HUES6 (cell line): ENCODE measurements at regions not wholly inside any gene's neighbourhood (a gene's known extent, or its start where the extent isn't known, plus 50 kb on each side); places are given as distances from the start of the nearest gene placed in this dataset.

Source experiments
- H3K27ac ChIP-seq: 2 replicates; pipeline ENCODE4 v1.7.0; 2013; ENCODE audit warnings: low read depth, mild to moderate bottlenecking, low read length, inconsistent platforms
- H3K27me3 ChIP-seq: 2 replicates; pipeline ENCODE4 v1.6.1; 2013; ENCODE audit warnings: low read length; ENCODE audit not compliant: control insufficient read depth, insufficient read depth
- H3K36me3 ChIP-seq: 2 replicates; pipeline ENCODE4 v1.6.1; 2013; ENCODE audit warnings: low read length; ENCODE audit not compliant: control insufficient read depth, insufficient read depth
- H3K4me1 ChIP-seq: 2 replicates; pipeline ENCODE4 v1.6.1; 2013; ENCODE audit warnings: low read length; ENCODE audit not compliant: control insufficient read depth, insufficient read depth
- H3K4me3 ChIP-seq: 2 replicates; pipeline ENCODE4 v1.5.1; 2013; ENCODE audit warnings: low read depth, low read length
- H3K9ac ChIP-seq: one replicate; pipeline ENCODE4 v1.6.1; 2013; ENCODE audit warnings: mild to moderate bottlenecking, low read length
- H3K9me3 ChIP-seq: 2 replicates; pipeline ENCODE4 v1.6.1; 2013; ENCODE audit warnings: low read depth, low read length; ENCODE audit not compliant: control insufficient read depth, insufficient read depth

DNA sequence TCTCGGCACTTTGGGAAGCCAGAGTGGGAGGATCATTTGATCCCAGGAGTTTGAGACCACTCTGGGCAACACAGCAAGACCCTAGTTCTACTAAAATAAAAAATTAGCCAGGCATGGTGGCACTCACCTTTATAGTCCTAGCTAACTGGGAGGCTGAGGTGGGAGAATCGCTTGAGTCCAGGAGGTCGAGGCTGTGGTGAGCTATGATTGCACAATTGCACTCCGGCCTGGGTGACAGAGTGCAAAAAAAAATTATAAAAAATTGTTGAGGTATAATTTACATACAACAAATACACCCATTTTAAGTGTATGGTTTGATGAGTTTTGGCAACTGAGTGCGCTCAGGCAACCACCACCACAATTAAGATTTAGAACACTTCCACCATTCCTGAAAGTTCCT is 108.5 kb upstream of the GADD45A start:
- no peaks in the 10 kb centered on the region for H3K27me3 ChIP-seq
- no peak overlapping the region for H3K9ac ChIP-seq
- H3K27ac ChIP-seq = no peak overlapping the region
- H3K4me3 ChIP-seq = no peak overlapping the region
- H3K4me1 ChIP-seq = no peaks in the 10 kb centered on the region
- no peaks in the 10 kb centered on the region for H3K9me3 ChIP-seq
- no peaks in the 10 kb centered on the region for H3K36me3 ChIP-seq

DNA sequence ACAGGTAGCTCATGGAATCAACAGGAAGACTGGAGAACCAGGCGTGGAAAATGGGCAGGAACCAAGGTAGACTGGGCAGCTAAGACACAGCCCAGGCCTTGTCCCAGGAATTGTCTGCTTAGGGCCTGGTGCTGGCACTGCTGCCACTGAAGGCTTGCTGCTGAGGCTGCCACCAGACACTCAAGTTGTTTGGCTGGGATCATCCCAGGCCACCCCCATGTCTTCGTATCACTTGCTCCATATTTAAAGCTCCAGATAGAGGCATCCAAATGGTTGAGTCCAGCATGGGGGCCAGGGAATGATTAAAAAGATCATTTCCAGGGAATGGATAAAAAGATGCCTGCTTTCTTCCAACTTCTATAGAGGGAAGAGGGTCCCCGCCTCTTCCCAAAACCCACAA is 107.4 kb upstream of the GADD45A start:
- Histone ChIP-seq H3K27ac (no peak overlapping the region), H3K36me3 (no peaks in the 10 kb centered on the region), H3K9me3 (no peaks in the 10 kb centered on the region)

DNA sequence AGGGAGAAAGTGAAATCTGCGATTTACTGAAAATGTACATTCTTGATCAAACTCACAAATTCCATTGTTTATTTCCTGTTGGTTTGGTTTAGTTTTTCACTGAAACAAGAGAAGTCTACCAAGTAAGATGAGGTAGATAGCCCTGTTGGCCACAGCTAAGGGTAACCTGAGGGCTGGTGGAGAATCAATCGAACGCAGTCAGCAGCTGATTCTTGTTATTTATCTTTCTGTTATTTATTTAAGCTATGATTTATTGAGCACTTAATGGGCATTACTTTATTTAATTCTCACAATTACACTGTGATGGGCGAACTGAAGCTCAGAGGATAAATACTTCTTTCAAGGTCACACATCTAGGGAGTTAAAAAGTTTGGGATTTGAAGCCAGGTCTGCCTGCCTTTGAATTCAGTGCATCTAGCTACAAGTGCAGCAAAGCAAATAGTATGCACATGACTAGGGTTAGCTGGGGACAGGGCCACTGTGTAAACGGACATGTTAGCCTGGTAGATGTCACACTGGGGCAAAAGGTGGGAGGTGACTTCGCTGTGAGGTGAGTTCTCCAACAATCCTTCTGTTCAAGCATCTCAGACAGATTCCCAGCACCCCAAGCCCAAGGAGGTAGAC is 106.5 kb upstream of the GADD45A start:
- H3K4me1 ChIP-seq = peaks cover 2% of the 10 kb centered on the region; the same call in 1 of the 2 replicates
- H3K9ac ChIP-seq = no peak overlapping the region
- H3K4me3 ChIP-seq = no peak overlapping the region
- no peak overlapping the region for H3K27ac ChIP-seq
- H3K27me3 ChIP-seq = no peaks in the 10 kb centered on the region
- H3K36me3 ChIP-seq = no peaks in the 10 kb centered on the region
- no peaks in the 10 kb centered on the region for H3K9me3 ChIP-seq

More for the DNA sequence above, 107.4 kb upstream of the GADD45A start:
- Histone ChIP-seq H3K27me3 (no peaks in the 10 kb centered on the region), H3K4me3 (no peak overlapping the region), H3K4me1 (no peaks in the 10 kb centered on the region; the same call in 1 of the 2 replicates), H3K9ac (no peak overlapping the region)

DNA sequence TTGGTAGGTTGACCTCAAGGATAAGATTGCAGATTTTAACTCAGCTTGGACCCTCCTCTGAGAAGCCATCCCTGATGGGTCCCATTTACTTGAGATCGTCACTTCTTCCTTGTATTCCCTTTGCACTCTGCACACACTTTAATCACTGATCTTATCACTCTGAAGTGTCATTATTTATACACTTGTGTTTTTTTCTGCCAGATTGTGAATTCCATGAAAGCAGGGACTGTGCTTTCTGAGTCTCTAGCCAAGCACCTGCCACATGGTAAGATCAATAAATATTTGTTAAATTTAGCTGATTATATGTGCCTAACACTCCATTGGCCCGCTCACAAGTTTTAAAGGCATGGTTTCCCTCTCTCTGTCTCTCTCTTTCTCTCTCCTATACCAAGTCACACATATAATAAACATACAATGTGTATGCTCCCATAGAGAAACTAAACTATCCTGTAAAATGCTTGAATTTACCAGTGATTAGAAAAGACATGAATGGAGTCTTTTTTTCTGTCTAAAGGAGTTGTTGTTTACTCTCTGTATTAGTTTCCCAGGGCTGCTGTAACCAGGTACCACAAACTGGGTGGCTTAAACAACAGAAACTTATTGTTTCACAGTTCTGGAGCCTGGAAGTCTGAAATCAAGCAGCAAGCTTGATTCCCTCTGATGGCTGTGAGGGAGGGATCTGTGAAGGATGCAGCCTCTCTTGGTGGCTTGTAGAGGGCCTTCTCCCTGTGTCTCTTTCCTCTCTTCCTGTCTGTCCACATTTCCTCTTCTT is 105.2 kb upstream of the GADD45A start:
- Histone ChIP-seq H3K27ac (no peak overlapping the region), H3K4me1 (peaks cover 2% of the 10 kb centered on the region; the same call in 1 of the 2 replicates), H3K27me3 (no peaks in the 10 kb centered on the region), H3K4me3 (no peak overlapping the region), H3K9me3 (no peaks in the 10 kb centered on the region), H3K9ac (no peak overlapping the region), H3K36me3 (no peaks in the 10 kb centered on the region)

DNA sequence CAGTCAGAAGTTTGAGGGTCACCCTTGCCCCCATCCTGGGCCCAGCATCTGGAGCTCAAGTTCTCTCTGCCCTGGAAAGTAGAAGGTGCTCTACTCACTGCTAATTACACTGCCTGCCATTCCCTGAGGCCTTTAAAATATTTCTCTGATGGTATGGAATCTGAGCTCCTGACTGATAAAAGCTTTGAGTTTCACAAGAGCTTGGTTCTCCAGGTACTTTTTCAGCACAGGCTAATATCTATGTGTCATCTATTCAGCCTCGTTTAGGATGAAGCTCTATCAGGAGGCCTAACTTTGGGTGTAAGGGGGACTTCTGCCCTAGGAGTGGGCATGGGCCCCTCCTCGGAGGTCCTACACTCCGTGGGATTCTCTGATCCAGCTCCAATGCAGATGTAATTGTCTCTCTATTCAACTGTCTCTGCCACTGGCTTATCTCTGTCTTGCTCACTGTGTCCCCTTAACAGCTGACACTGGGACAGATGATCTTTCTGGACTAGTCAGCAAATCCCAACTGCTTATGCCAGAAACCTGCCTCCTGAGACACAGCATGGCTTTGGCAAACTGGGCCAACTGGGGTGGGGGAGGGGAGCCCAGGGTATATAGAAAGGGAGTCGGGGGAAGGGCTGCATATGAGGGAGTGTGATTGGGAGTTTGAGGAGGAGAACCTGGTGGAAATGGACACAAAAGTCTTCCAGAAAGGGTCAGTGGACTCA is 104.2 kb upstream of the GADD45A start:
- H3K27ac ChIP-seq = no peak overlapping the region
- H3K4me1 ChIP-seq = peaks cover 2% of the 10 kb centered on the region; the same call in 1 of the 2 replicates

DNA sequence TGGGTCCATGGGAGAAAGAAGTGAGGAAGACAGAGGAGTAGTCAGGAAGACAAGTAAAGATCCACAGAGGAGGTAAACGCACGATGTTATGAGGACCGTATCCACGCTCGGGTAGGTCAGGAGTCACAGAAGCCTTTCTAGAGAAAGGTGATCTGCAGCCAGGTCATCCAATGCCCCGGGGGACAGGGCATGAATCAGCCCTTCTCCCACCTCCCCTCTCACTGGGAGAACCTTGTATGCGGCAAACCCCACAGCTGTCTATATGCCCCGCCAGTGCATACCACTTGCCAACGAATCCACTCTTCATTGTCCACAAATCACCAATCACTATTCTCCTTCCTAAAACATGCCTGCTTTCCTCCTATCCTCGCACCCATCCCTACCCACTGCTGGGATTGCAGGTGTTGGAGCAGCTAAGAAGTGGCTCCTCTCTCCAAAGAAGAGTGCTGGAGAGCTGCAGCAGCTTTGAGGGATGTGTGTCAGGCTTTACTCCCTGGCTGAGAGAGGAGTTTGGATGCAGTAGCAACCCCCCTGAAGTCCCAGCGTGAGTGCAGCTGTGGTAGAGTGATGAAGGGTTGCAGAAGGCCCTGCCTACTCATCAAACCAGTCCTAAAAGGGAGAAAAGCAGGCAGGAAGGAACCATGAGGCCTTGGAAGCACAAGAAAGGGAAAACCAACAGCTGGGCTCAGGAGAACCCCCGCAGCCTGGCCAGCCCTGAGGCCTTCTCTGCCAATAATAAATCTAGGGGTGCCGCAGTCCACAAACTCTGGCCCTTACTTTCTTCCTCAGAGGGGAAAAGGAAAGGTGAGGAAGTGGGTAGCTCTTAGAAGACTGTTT is 102.2 kb upstream of the GADD45A start:
- Histone ChIP-seq H3K9me3 (no peaks in the 10 kb centered on the region), H3K36me3 (no peaks in the 10 kb centered on the region), H3K9ac (peak overlapping the region; percentile 3), H3K4me3 (no peak overlapping the region), H3K4me1 (peaks cover 2% of the 10 kb centered on the region; the same call in 1 of the 2 replicates), H3K27me3 (no peaks in the 10 kb centered on the region), H3K27ac (no peak overlapping the region)

More for the DNA sequence above, 104.2 kb upstream of the GADD45A start:
- Histone ChIP-seq H3K27me3 (no peaks in the 10 kb centered on the region), H3K4me3 (no peak overlapping the region), H3K9me3 (no peaks in the 10 kb centered on the region), H3K9ac (no peak overlapping the region), H3K36me3 (no peaks in the 10 kb centered on the region)

DNA sequence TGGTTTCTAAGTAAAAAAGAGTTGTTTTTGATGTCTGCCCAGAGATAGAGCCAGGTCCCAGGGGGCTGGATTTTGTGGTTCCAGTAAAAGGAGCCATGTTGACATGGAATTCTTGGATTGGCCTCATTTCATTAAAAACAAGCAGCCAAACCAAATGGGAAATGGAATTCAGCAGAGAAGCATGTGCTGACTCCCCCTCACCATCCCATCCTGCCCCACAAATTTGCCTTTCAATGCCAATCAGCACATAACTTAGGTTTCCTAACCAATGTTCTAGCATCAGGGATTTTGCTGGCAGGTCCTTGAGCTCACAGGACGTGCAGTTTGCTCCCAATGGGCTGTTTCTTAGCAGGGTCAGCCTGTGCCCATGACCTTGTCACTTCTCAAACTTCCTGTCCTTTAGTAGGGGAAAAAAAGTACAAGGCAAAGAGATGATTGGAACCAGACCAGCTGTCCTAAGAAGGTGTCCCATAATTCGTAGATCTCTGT is 101.5 kb upstream of the GADD45A start:
- H3K27ac ChIP-seq = no peak overlapping the region

DNA sequence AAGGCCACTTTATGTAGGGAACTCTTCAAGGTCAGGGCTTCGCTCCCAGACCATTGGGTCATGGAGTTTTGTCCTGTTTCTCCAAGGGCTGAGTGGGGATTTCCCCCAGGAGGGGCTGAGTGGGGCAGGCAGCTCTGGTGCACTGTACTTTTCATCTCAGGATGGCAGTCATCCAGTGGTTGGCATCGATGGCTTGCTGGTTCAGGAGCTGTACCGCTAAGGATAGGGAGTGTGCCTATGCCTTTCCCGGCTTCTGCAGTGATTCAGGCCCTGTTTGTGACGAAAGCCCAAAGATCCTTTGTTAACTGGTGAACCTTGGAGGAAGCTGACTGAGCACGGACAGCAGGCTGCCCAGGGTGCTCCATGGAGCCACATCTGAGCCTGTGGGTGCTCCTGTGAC is 100.1 kb upstream of the GADD45A start:
- Histone ChIP-seq H3K36me3 (no peaks in the 10 kb centered on the region), H3K4me1 (peaks cover 2% of the 10 kb centered on the region; the same call in 1 of the 2 replicates), H3K9ac (no peak overlapping the region), H3K27ac (no peak overlapping the region), H3K4me3 (no peak overlapping the region), H3K9me3 (no peaks in the 10 kb centered on the region), H3K27me3 (no peaks in the 10 kb centered on the region)

More for the DNA sequence above, 101.5 kb upstream of the GADD45A start:
- Histone ChIP-seq H3K27me3 (no peaks in the 10 kb centered on the region), H3K9ac (no peak overlapping the region), H3K4me1 (peaks cover 2% of the 10 kb centered on the region; the same call in 1 of the 2 replicates), H3K9me3 (no peaks in the 10 kb centered on the region), H3K36me3 (no peaks in the 10 kb centered on the region), H3K4me3 (no peak overlapping the region)

DNA sequence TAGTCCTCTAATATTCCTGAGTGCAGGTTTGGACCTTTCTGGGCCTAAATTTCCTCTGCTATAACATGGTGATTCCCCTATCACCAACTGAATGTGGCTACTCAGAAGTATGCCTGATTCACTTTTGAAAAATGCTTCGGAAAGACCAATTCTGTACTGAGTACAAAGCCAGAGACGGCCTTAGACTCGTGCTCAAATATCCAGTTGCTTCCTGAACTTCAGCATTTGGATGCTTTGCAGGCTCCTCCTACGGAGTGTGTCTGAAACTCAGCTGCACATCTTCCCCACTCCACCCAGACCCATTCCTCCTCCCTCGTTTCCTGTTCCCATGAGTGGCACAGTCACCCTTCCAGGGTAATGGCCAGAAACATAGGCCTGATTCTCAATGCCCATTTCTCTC is 98.4 kb upstream of the GADD45A start:
- H3K36me3 ChIP-seq = no peaks in the 10 kb centered on the region
- no peak overlapping the region for H3K27ac ChIP-seq
- peaks cover 8% of the 10 kb centered on the region; the same call in 1 of the 2 replicates for H3K4me1 ChIP-seq

DNA sequence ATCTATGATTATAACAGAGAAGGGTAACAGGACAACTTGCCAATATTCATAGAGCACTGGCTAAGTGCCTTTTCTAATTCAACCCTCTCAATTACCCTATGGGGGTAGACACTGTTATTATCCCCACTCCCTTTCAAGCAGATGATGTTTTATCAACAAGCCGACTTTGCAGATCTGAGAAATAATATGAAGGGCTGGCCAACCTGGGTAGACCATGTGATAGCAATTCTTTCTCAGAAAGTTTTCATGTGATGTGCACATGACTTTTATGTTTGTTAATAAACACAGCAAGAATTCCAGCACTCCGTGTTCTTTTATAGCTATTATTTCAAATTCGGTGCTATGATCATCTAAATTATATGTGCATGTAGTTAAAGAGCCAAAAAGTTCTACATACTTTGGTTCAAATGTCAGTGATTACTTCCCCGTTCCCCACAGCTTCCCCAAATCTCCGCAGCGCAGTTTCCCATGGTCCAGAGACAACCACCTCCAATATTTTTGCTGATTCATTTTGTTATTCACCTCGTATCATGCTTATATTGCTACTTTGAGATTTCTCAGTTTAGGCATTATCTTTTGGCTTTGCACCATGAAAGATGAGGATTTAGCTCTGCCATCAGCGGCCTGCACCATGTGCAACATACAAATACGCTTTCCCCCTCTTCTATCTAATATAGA is 96.7 kb upstream of the GADD45A start:
- no peak overlapping the region for H3K9ac ChIP-seq
- H3K4me3 ChIP-seq = no peak overlapping the region
- H3K4me1 ChIP-seq = 0 out of 2 replicates have a peak, but pooled peaks cover 6% of the 10 kb centered on the region
- H3K27me3 ChIP-seq = no peaks in the 10 kb centered on the region
- no peaks in the 10 kb centered on the region for H3K36me3 ChIP-seq
- no peak overlapping the region for H3K27ac ChIP-seq
- H3K9me3 ChIP-seq = no peaks in the 10 kb centered on the region

More for the DNA sequence above, 98.4 kb upstream of the GADD45A start:
- H3K27me3 ChIP-seq = no peaks in the 10 kb centered on the region
- H3K9me3 ChIP-seq = no peaks in the 10 kb centered on the region
- H3K9ac ChIP-seq = no peak overlapping the region
- H3K4me3 ChIP-seq = no peak overlapping the region
